Keratinocyte (primary cell): ENCODE measurements at regions not wholly inside any gene's neighbourhood (a gene's known extent, or its start where the extent isn't known, plus 50 kb on each side); places are given as distances from the start of the nearest gene placed in this dataset.

Experiments
- DNase-seq: peaks from one replicate; pipeline ENCODE4 v3.0.0-alpha.2; 2011; ENCODE audit warnings: low read depth, missing footprints, low spot score
- FAIRE-seq: peaks from 2 replicates; lab custom pipeline; 2011; peaks lifted over from hg19 to GRCh38; lab: Jason Lieb, UNC
- H2AFZ ChIP-seq: 2 replicates; pipeline ENCODE4 v1.6.0; 2012; ENCODE audit warnings: low read length, control low read depth, inconsistent platforms; ENCODE audit not compliant: control insufficient read depth
- H3K27ac ChIP-seq: 2 replicates; pipeline ENCODE4 v1.5.1; 2011; ENCODE audit warnings: low read length; ENCODE audit not compliant: control insufficient read depth, insufficient read depth
- H3K27me3 ChIP-seq: 3 replicates; pipeline ENCODE4 v1.6.0; 2011; ENCODE audit warnings: low read length; ENCODE audit not compliant: control insufficient read depth, insufficient read depth; ENCODE audit errors: extremely low read depth
- H3K36me3 ChIP-seq, 2 experiments: 2 replicates in 1 of 2; 3 replicates in 1 of 2; pipeline ENCODE4 v1.5.1; 2011; ENCODE audit warnings: low read length in 2 of 2, mild to moderate bottlenecking in 1 of 2; ENCODE audit not compliant: control insufficient read depth in 2 of 2, insufficient read depth in 2 of 2; ENCODE audit errors: extremely low read depth in 1 of 2
- H3K4me1 ChIP-seq: 3 replicates; pipeline ENCODE4 v1.5.1; 2011; ENCODE audit warnings: low read length; ENCODE audit not compliant: control insufficient read depth, insufficient read depth; ENCODE audit errors: extremely low read depth
- H3K4me2 ChIP-seq: 3 replicates; pipeline ENCODE4 v1.6.0; 2011; ENCODE audit warnings: low read depth, low read length; ENCODE audit not compliant: control insufficient read depth, insufficient read depth; ENCODE audit errors: extremely low read depth
- H3K4me3 ChIP-seq, 3 experiments: fragments of 200-600 bp in 1 of 3; sonication (generic) in 1 of 3; 2 replicates in 2 of 3; 3 replicates in 1 of 3; pipeline ENCODE4 v1.5.1; 2011 to 2016; ENCODE audit warnings: low read length in 3 of 3, mild to moderate bottlenecking in 3 of 3, control low read depth in 2 of 3, inconsistent platforms in 1 of 3, low read depth in 1 of 3, mixed read lengths in 1 of 3, mixed run types in 1 of 3, moderate library complexity in 1 of 3; ENCODE audit not compliant: control insufficient read depth in 2 of 3, insufficient read depth in 2 of 3; ENCODE audit errors: extremely low read depth in 1 of 3
- H3K79me2 ChIP-seq: 2 replicates; pipeline ENCODE4 v1.6.0; 2012; ENCODE audit warnings: low read length; ENCODE audit not compliant: control insufficient read depth, insufficient read depth
- H3K9ac ChIP-seq: 3 replicates; pipeline ENCODE4 v1.6.0; 2011; ENCODE audit warnings: low read length; ENCODE audit not compliant: control insufficient read depth, insufficient read depth; ENCODE audit errors: extremely low read depth
- H3K9me1 ChIP-seq: 3 replicates; pipeline ENCODE4 v1.6.0; 2011; ENCODE audit warnings: low read length; ENCODE audit not compliant: control insufficient read depth, insufficient read depth; ENCODE audit errors: extremely low read depth
- H3K9me3 ChIP-seq: 2 replicates; pipeline ENCODE4 v1.5.1; 2012; ENCODE audit warnings: low read depth, low read length; ENCODE audit not compliant: control insufficient read depth
- H4K20me1 ChIP-seq: 3 replicates; pipeline ENCODE4 v1.6.0; 2011; ENCODE audit warnings: low read length; ENCODE audit not compliant: control insufficient read depth, insufficient read depth; ENCODE audit errors: extremely low read depth
- CTCF ChIP-seq, 3 experiments: IDR thresholded peaks in 1 of 3; conservative IDR thresholded peaks in 1 of 3; optimal IDR thresholded peaks in 1 of 3; 2 replicates in 2 of 3; 3 replicates in 1 of 3; pipeline versions ENCODE3 to v1.5.1; 2011; ENCODE audit warnings: low read length in 3 of 3, mild to moderate bottlenecking in 3 of 3, moderate library complexity in 2 of 3, control low read depth in 1 of 3, inconsistent platforms in 1 of 3; ENCODE audit not compliant: insufficient read depth in 2 of 3; ENCODE audit errors: extremely low read depth in 1 of 3
- EZH2 ChIP-seq: IDR thresholded peaks from one replicate; pipeline ENCODE4 v1.6.1; 2012; ENCODE audit warnings: inconsistent platforms, mild to moderate bottlenecking, low read length, moderate library complexity
- dilution Hi-C: fragments of 300-500 bp; cut with MboI; formaldehyde crosslinking; loops from one replicate; pipeline ENCODE4 v1.7.0; 2020; ENCODE audit warnings: low sequenced_read_pairs; ENCODE audit not compliant: extremely low pct_ligation_motif_present

GRCh38 chr1:55636696-55637095 is 421.5 kb upstream of the USP24 start:
- H3K36me3 ChIP-seq, result no peaks in the 10 kb centered on the region
- H2AFZ ChIP-seq, result no peak overlapping the region
- H3K27ac ChIP-seq, result no peak overlapping the region
- peaks cover 37% of the 10 kb centered on the region for H3K4me1 ChIP-seq
- H3K79me2 ChIP-seq, result no peaks in the 10 kb centered on the region
- no peaks in the 10 kb centered on the region for H3K9me3 ChIP-seq
- H3K9ac ChIP-seq, result no peak overlapping the region
- no peak overlapping the region for H3K4me3 ChIP-seq
- DNase-seq, result no peak
- dilution Hi-C loops, result no loop called here
- H4K20me1 ChIP-seq, result no peaks in the 10 kb centered on the region
- no peaks in the 10 kb centered on the region for H3K27me3 ChIP-seq
- TF ChIP-seq EZH2 (no peak), CTCF (optimal IDR thresholded peaks at IDR 0.05 in 1 of 3, IDR thresholded peaks at IDR 0.05 in 1 of 3, conservative IDR thresholded peaks at IDR 0.05 in 1 of 3; ENCODE audit: extremely low read depth in 1 of 3, insufficient read depth in 2 of 3, low read length in 3 of 3) (no peak)
- no peaks in the 10 kb centered on the region for H3K9me1 ChIP-seq
- no peak overlapping the region for H3K4me2 ChIP-seq
- no peak for FAIRE-seq

- FAIRE-seq (no peak), DNase-seq (no peak)
- H3K9me3 ChIP-seq, result no peaks in the 10 kb centered on the region
- no peaks in the 10 kb centered on the region for H3K79me2 ChIP-seq
- no peak overlapping the region for H3K27ac ChIP-seq
- no peak overlapping the region for H2AFZ ChIP-seq
- no peak for TF ChIP-seq EZH2
- no peak for TF ChIP-seq CTCF (optimal IDR thresholded peaks at IDR 0.05 in 1 of 3, IDR thresholded peaks at IDR 0.05 in 1 of 3, conservative IDR thresholded peaks at IDR 0.05 in 1 of 3; ENCODE audit: extremely low read depth in 1 of 3, insufficient read depth in 2 of 3, low read length in 3 of 3)
- dilution Hi-C loops, result no loop called here
- no peaks in the 10 kb centered on the region for H3K36me3 ChIP-seq
- no peaks in the 10 kb centered on the region for H3K9me1 ChIP-seq
- no peak overlapping the region for H3K4me3 ChIP-seq
- H3K9ac ChIP-seq, result no peak overlapping the region
- no peak overlapping the region for H3K4me2 ChIP-seq
- H4K20me1 ChIP-seq, result no peaks in the 10 kb centered on the region
- peaks cover 32% of the 10 kb centered on the region for H3K4me1 ChIP-seq
- no peaks in the 10 kb centered on the region for H3K27me3 ChIP-seq
These were observed 420.7 kb upstream of the USP24 start for GRCh38 chr1:55635856-55636255.
